H1 (cell line): ENCODE measurements at regions not wholly inside any gene's neighbourhood (a gene's known extent, or its start where the extent isn't known, plus 50 kb on each side); places are given as distances from the start of the nearest gene placed in this dataset.

Experiments used
- CTCF ChIA-PET: fragments of 300-600 bp; sonication (Branson Sonifier 250); formaldehyde crosslinking; loops from one replicate; lab custom pipeline; 2021; ENCODE audit not compliant: partially characterized antibody; lab: Charles Lee
- POLR2A ChIA-PET: fragments of 300-600 bp; sonication (Branson Sonifier 250); formaldehyde crosslinking; loops from one replicate; lab custom pipeline; 2021; ENCODE audit warnings: inconsistent platforms; ENCODE audit not compliant: partially characterized antibody; lab: Charles Lee
- DNase-seq, 2 experiments: peaks; one replicate each; pipeline versions ENCODE4 v3.0.0 to v3.0.0-alpha.2; 2010 to 2022; ENCODE audit warnings: low spot score in 2 of 2, low read depth in 1 of 2, mixed read lengths in 1 of 2
- FAIRE-seq: peaks from 2 replicates; lab custom pipeline; 2011; peaks lifted over from hg19 to GRCh38; lab: Jason Lieb, UNC
- H2AFZ ChIP-seq: 2 replicates; pipeline ENCODE4 v1.8.1; 2012; ENCODE audit warnings: low read length, inconsistent platforms
- H2AK5ac ChIP-seq: 2 replicates; pipeline ENCODE4 v1.6.1; 2013; ENCODE audit warnings: low read depth, low read length
- H2BK120ac ChIP-seq: replicated peaks from 2 replicates; pipeline ENCODE3; 2013; ENCODE audit warnings: low read depth, low read length, inconsistent platforms
- H2BK12ac ChIP-seq: 2 replicates; pipeline ENCODE4 v1.6.1; 2013; ENCODE audit warnings: low read depth, low read length
- H2BK15ac ChIP-seq: 2 replicates; pipeline ENCODE4 v1.6.1; 2013; ENCODE audit warnings: low read length
- H2BK20ac ChIP-seq: 2 replicates; pipeline ENCODE4 v1.6.1; 2013; ENCODE audit warnings: low read length
- H2BK5ac ChIP-seq: 2 replicates; pipeline ENCODE4 v1.6.1; 2013; ENCODE audit warnings: low read depth, low read length
- H3K14ac ChIP-seq: 2 replicates; pipeline ENCODE4 v1.6.1; 2013; ENCODE audit warnings: inconsistent platforms; ENCODE audit not compliant: insufficient read length
- H3K18ac ChIP-seq: 2 replicates; pipeline ENCODE4 v1.6.1; 2013; ENCODE audit warnings: low read length; ENCODE audit errors: extremely low read depth
- H3K23ac ChIP-seq: 2 replicates; pipeline ENCODE4 v1.6.1; 2013; ENCODE audit warnings: inconsistent platforms; ENCODE audit not compliant: insufficient read length
- H3K23me2 ChIP-seq: 2 replicates; pipeline ENCODE4 v1.6.1; 2013; ENCODE audit warnings: low read depth, low read length
- H3K27ac ChIP-seq: 2 replicates; pipeline ENCODE4 v1.6.1; 2011; ENCODE audit warnings: low read depth, low read length, inconsistent platforms
- H3K27me3 ChIP-seq, 4 experiments: replicated peaks in 1 of 4; 1 replicate in 1 of 4; 2 replicates in 3 of 4; pipeline versions ENCODE4 v1.6.1 to v1.8.1; 2011 to 2013; ENCODE audit warnings: low read length in 3 of 4, mild to moderate bottlenecking in 3 of 4, inconsistent platforms in 2 of 4, mixed read lengths in 2 of 4, moderate library complexity in 1 of 4; ENCODE audit not compliant: control insufficient read depth in 3 of 4, insufficient read depth in 3 of 4; ENCODE audit errors: extremely low read depth in 1 of 4
- H3K36me3 ChIP-seq, 4 experiments: 2 replicates each; pipeline versions ENCODE4 v1.6.1 to v1.8.1; 2011 to 2013; ENCODE audit warnings: mild to moderate bottlenecking in 4 of 4, low read length in 3 of 4, moderate library complexity in 2 of 4, control low read depth in 1 of 4, inconsistent platforms in 1 of 4; ENCODE audit not compliant: insufficient read depth in 4 of 4, control insufficient read depth in 2 of 4
- H3K4ac ChIP-seq: replicated peaks from 2 replicates; pipeline ENCODE3; 2013; ENCODE audit warnings: low read length, low read depth, mixed read lengths, inconsistent platforms; ENCODE audit not compliant: insufficient read length
- H3K4me1 ChIP-seq, 4 experiments: replicated peaks in 1 of 4; 1 replicate in 1 of 4; 2 replicates in 3 of 4; pipeline versions ENCODE4 v1.6.1 to v1.8.1; 2011 to 2013; ENCODE audit warnings: low read length in 3 of 4, inconsistent platforms in 2 of 4, mixed read lengths in 1 of 4; ENCODE audit not compliant: insufficient read depth in 4 of 4, control insufficient read depth in 3 of 4
- H3K4me2 ChIP-seq, 2 experiments: 2 replicates each; pipeline versions ENCODE4 v1.6.1 to v1.8.1; 2011 to 2013; ENCODE audit warnings: low read depth in 2 of 2, low read length in 2 of 2, control low read depth in 1 of 2, inconsistent platforms in 1 of 2, mild to moderate bottlenecking in 1 of 2; ENCODE audit not compliant: insufficient read depth in 1 of 2
- H3K4me3 ChIP-seq, 4 experiments: fragments of 200-600, 300-600 bp in 1 of 4; sonication (generic), shearing (Covaris generic), sonication (Bioruptor Twin) in 1 of 4; 2 replicates each; pipeline versions ENCODE4 v1.5.1 to v1.8.1; 2011 to 2016; ENCODE audit warnings: low read length in 4 of 4, low read depth in 3 of 4, control low read depth in 2 of 4, inconsistent platforms in 2 of 4, mild to moderate bottlenecking in 2 of 4, mixed read lengths in 1 of 4, moderate library complexity in 1 of 4; ENCODE audit not compliant: insufficient read depth in 2 of 4; ENCODE audit errors: extremely low read depth in 1 of 4
- H3K56ac ChIP-seq: replicated peaks from 2 replicates; pipeline ENCODE3; 2013; ENCODE audit warnings: low read depth, mild to moderate bottlenecking, mixed read lengths, low read length, inconsistent platforms; ENCODE audit not compliant: insufficient read length
- H3K79me1 ChIP-seq: 2 replicates; pipeline ENCODE4 v1.6.1; 2013; ENCODE audit warnings: low read depth, low read length, control low read depth
- H3K79me2 ChIP-seq, 2 experiments: 2 replicates each; pipeline versions ENCODE4 v1.6.1 to v1.8.1; 2012 to 2013; ENCODE audit warnings: low read length in 2 of 2, mild to moderate bottlenecking in 2 of 2, inconsistent platforms in 1 of 2; ENCODE audit not compliant: insufficient read depth in 2 of 2, control insufficient read depth in 1 of 2
- H3K9ac ChIP-seq, 4 experiments: replicated peaks in 1 of 4; 1 replicate in 1 of 4; 2 replicates in 3 of 4; pipeline versions ENCODE4 v1.6.1 to v1.8.1; 2011 to 2013; ENCODE audit warnings: low read depth in 3 of 4, low read length in 3 of 4, control low read depth in 2 of 4, mild to moderate bottlenecking in 2 of 4, moderate library complexity in 2 of 4, inconsistent platforms in 1 of 4; ENCODE audit errors: extremely low read depth in 1 of 4
- H3K9me3 ChIP-seq, 2 experiments: 2 replicates each; pipeline versions ENCODE4 v1.6.1 to v1.8.1; 2012 to 2013; ENCODE audit warnings: mild to moderate bottlenecking in 2 of 2, moderate library complexity in 2 of 2, control low read depth in 1 of 2, inconsistent platforms in 1 of 2, low read depth in 1 of 2, low read length in 1 of 2, mixed read lengths in 1 of 2; ENCODE audit not compliant: insufficient read depth in 2 of 2
- H4K20me1 ChIP-seq, 2 experiments: replicated peaks in 1 of 2; 2 replicates each; pipeline versions ENCODE3 to v1.8.1; 2011 to 2013; ENCODE audit warnings: inconsistent platforms in 2 of 2, low read length in 2 of 2, mild to moderate bottlenecking in 1 of 2; ENCODE audit not compliant: insufficient read depth in 2 of 2, control insufficient read depth in 1 of 2
- H4K5ac ChIP-seq: 2 replicates; pipeline ENCODE4 v1.6.1; 2013; ENCODE audit warnings: low read length, low read depth, mixed read lengths, inconsistent platforms; ENCODE audit not compliant: insufficient read length
- H4K8ac ChIP-seq: 2 replicates; pipeline ENCODE4 v1.8.0; 2013; ENCODE audit warnings: mild to moderate bottlenecking, moderate library complexity, low read length, inconsistent platforms; ENCODE audit not compliant: insufficient read depth; ENCODE audit errors: extremely low read depth
- H4K91ac ChIP-seq: replicated peaks from 2 replicates; pipeline ENCODE3; 2013; ENCODE audit warnings: low read length, mixed read lengths, inconsistent platforms; ENCODE audit not compliant: insufficient read length
- PHF8 ChIP-seq: fragments of 200-600 bp; sonication (generic); conservative IDR thresholded peaks from 2 replicates; pipeline ENCODE4 v1.7.1; 2012; ENCODE audit warnings: low read depth, mild to moderate bottlenecking, inconsistent platforms, low read length, moderate library complexity
- RNF2 ChIP-seq: fragments of 200-900, 300-1000 bp; sonication (generic); IDR thresholded peaks from 2 replicates; pipeline ENCODE4 v1.7.1; 2016; ENCODE audit warnings: borderline replicate concordance, low read depth, mild to moderate bottlenecking, antibody characterized with exemption, low read length; ENCODE audit not compliant: poor library complexity, severe bottlenecking; ENCODE audit errors: missing control alignments
- SP2 ChIP-seq: IDR thresholded peaks from 2 replicates; pipeline ENCODE4 v1.6.1; 2012; ENCODE audit warnings: mild to moderate bottlenecking, low read length, inconsistent platforms
- WGBS, 2 experiments: shearing (Covaris generic) in 1 of 2; methylation state at CpG; one replicate each; pipeline versions ENCODE4 v1.1.6 to v1.1.7; 2013 to 2015; ENCODE audit warnings: low lambda C conversion rate in 2 of 2, mixed read lengths in 2 of 2, inconsistent platforms in 1 of 2, low coverage in 1 of 2, missing lambda C conversion rate in 1 of 2; ENCODE audit not compliant: insufficient replicate concordance in 2 of 2, insufficient coverage in 1 of 2, insufficient read length in 1 of 2; ENCODE audit errors: extremely low coverage in 1 of 2, missing lambda C conversion rate in 1 of 2; 5-methylcytosine and 5-hydroxymethylcytosine counted together

DNA sequence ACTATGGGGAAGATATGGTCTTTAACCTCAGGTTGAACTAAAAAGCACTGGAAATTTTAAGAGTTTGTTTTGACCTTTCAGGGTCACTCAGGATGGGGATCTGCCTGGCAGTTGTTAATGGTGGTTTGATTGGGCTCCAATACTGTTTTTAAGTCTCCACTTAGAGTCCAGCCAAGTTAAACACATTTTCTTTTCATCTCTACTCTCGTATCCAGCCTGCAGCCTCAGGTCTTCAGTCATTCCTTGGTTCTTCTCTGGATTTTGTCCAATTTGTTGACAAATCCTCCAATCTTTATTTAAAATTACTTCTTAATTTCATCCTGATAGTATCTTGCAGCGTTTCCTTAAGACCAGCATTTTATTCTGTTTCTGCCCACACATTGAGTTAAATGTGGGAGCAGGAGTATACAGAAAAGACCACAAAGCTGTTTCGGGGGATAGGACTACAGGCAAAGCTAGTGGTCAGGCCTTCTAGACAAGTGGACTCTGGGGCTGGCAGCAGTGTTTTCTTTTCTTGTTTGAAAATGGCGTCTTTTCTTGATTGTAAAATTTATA is 133.2 kb upstream of the INHBA start:
- H2BK15ac ChIP-seq: no peak overlapping the region
- H3K79me2 ChIP-seq: no peaks in the 10 kb centered on the region
- no peak overlapping the region for H3K9ac ChIP-seq
- H4K20me1 ChIP-seq: no peaks in the 10 kb centered on the region
- H2AK5ac ChIP-seq: no peak overlapping the region
- H2BK120ac ChIP-seq: no peak overlapping the region
- H3K4me3 ChIP-seq: no peak overlapping the region
- no peak overlapping the region for H2BK12ac ChIP-seq
- no peak overlapping the region for H4K5ac ChIP-seq
- no peaks in the 10 kb centered on the region for H3K27me3 ChIP-seq
- FAIRE-seq: no peak
- ChIA-PET POLR2A (no interaction called here), CTCF (no interaction called here)
- H3K4me1 ChIP-seq: peaks cover 0 to 5% (median 2%) of the 10 kb centered on the region in 4 experiments; a peak in 3 of 7 replicates
- H3K14ac ChIP-seq: no peak overlapping the region
- no peak overlapping the region for H3K18ac ChIP-seq
- no peak overlapping the region for H3K27ac ChIP-seq
- WGBS, 2 experiments: 92% methylated on average over 4 of the region's 4 CpGs; no CpG with 5 or more reads in 1 of the 2 experiments
- no peaks in the 10 kb centered on the region for H3K36me3 ChIP-seq
- H2BK20ac ChIP-seq: no peak overlapping the region
- H3K23ac ChIP-seq: no peak overlapping the region
- H2BK5ac ChIP-seq: no peak overlapping the region
- H4K91ac ChIP-seq: no peak overlapping the region
- no peak overlapping the region for H3K56ac ChIP-seq
- H3K79me1 ChIP-seq: no peaks in the 10 kb centered on the region
- H3K4me2 ChIP-seq: no peak overlapping the region
- no peak for TF ChIP-seq SP2
- TF ChIP-seq PHF8: no peak
- no peak for TF ChIP-seq RNF2
- H4K8ac ChIP-seq: no peak overlapping the region
- no peaks in the 10 kb centered on the region; a peak in 1 of 4 replicates for H3K9me3 ChIP-seq
- H3K4ac ChIP-seq: no peak overlapping the region
- no peak overlapping the region for H2AFZ ChIP-seq
- no peaks in the 10 kb centered on the region for H3K23me2 ChIP-seq
- DNase-seq: no peak
